Endometrial microvascular endothelial cells (primary cell): ENCODE measurements at regions not wholly inside any gene's neighbourhood (a gene's known extent, or its start where the extent isn't known, plus 50 kb on each side); places are given as distances from the start of the nearest gene placed in this dataset.

ENCODE experiments used
- in situ Hi-C: cut with HindIII; loops from 2 replicates; pipeline ENCODE4 v1.10.0; 2017; ENCODE audit warnings: low sequenced_read_pairs, low pct_unique_long_range_greater_than_20kb; ENCODE audit errors: inconsistent ontology term

- in situ Hi-C loops, result no loop called here
Observed at GRCh38 chrX:39012621-39013111, 211.4 kb downstream of the MID1IP1 start.

- in situ Hi-C loops, result no loop called here
Observed at GRCh38 chrX:39016556-39016955, 215.3 kb downstream of the MID1IP1 start.

- in situ Hi-C loops, result no loop called here
Observed at GRCh38 chrX:39017077-39017476, 215.8 kb downstream of the MID1IP1 start.

- in situ Hi-C loops, result no loop called here
Observed at GRCh38 chrX:39017716-39018115, 216.5 kb downstream of the MID1IP1 start.

- in situ Hi-C loops, result no loop called here
Observed at GRCh38 chrX:39018541-39018940, 217.3 kb downstream of the MID1IP1 start.

- in situ Hi-C loops, result no loop called here
Observed at GRCh38 chrX:39019056-39019455, 217.8 kb downstream of the MID1IP1 start.

- in situ Hi-C loops, result no loop called here
Observed at GRCh38 chrX:39020051-39020669, 218.9 kb downstream of the MID1IP1 start.

GRCh38 chrX:39022106-39022505 lies 220.8 kb downstream of the MID1IP1 start:
- in situ Hi-C loops, result no loop called here

GRCh38 chrX:39029221-39029620 lies 228.0 kb downstream of the MID1IP1 start:
- in situ Hi-C loops, result no loop called here

- in situ Hi-C loops, result no loop called here
Observed at GRCh38 chrX:39030636-39031035, 229.4 kb downstream of the MID1IP1 start.

GRCh38 chrX:39039890-39040289 lies 238.6 kb downstream of the MID1IP1 start:
- in situ Hi-C loops, result no loop called here

GRCh38 chrX:39043838-39044550 lies 242.7 kb downstream of the MID1IP1 start:
- in situ Hi-C loops, result no loop called here

- in situ Hi-C loops, result no loop called here
Observed at GRCh38 chrX:39047174-39047573, 245.9 kb downstream of the MID1IP1 start.

GRCh38 chrX:39049975-39050374 lies 248.7 kb downstream of the MID1IP1 start:
- in situ Hi-C loops, result no loop called here

GRCh38 chrX:39050427-39050826 lies 249.2 kb downstream of the MID1IP1 start:
- in situ Hi-C loops, result no loop called here

GRCh38 chrX:39052751-39053150 lies 251.5 kb downstream of the MID1IP1 start:
- in situ Hi-C loops, result no loop called here

GRCh38 chrX:39058724-39059123 lies 257.5 kb downstream of the MID1IP1 start:
- in situ Hi-C loops, result no loop called here

GRCh38 chrX:39059866-39060265 lies 258.6 kb downstream of the MID1IP1 start:
- in situ Hi-C loops, result no loop called here

- in situ Hi-C loops, result no loop called here
Observed at GRCh38 chrX:39063037-39063436, 261.8 kb downstream of the MID1IP1 start.

GRCh38 chrX:39063702-39064101 lies 262.4 kb downstream of the MID1IP1 start:
- in situ Hi-C loops, result no loop called here
